Kidney (tissue), 13 donors: ENCODE measurements at regions not wholly inside any gene's neighbourhood (a gene's known extent, or its start where the extent isn't known, plus 50 kb on each side); places are given as distances from the start of the nearest gene placed in this dataset.
"Not testable (repeated sequence)": the region's sequence is repeated elsewhere in the genome, so short reads cannot be mapped to it uniquely, and the experiment has no call there.

ENCODE experiments used
- DNase-seq, 5 donors: peaks; one replicate each; pipeline ENCODE4 v3.0.0-alpha.2; 2013 to 2020
- FAIRE-seq: peaks from 2 replicates; lab custom pipeline; 2012; peaks lifted over from hg19 to GRCh38; lab: Jason Lieb, UNC
- H3K27ac ChIP-seq, 2 donors: one replicate each; pipeline ENCODE4 v1.7.0; 2013; ENCODE audit warnings: low read depth in 2 of 2, low read length in 2 of 2, inconsistent platforms in 1 of 2
- H3K27me3 ChIP-seq: one replicate; pipeline ENCODE4 v1.7.1; 2013; ENCODE audit warnings: low read length, inconsistent platforms; ENCODE audit not compliant: control insufficient read depth, insufficient read depth
- H3K36me3 ChIP-seq, 3 donors: one replicate each; pipeline versions ENCODE4 v1.7.0 to v1.7.1; 2013; ENCODE audit warnings: low read length in 3 of 3, control low read depth in 1 of 3, inconsistent platforms in 1 of 3; ENCODE audit not compliant: insufficient read depth in 3 of 3, control insufficient read depth in 2 of 3
- H3K4me1 ChIP-seq, 3 donors: one replicate each; pipeline versions ENCODE4 v1.7.0 to v1.7.1; 2013; ENCODE audit warnings: low read length in 3 of 3, inconsistent platforms in 1 of 3, low read depth in 1 of 3; ENCODE audit not compliant: control insufficient read depth in 2 of 3, insufficient read depth in 2 of 3
- H3K4me3 ChIP-seq, 3 donors: one replicate each; pipeline versions ENCODE4 v1.7.0 to v1.8.1; 2013; ENCODE audit warnings: low read length in 3 of 3, control low read depth in 1 of 3, inconsistent platforms in 1 of 3
- H3K9ac ChIP-seq, 3 donors: one replicate each; pipeline versions ENCODE4 v1.7.0 to v1.7.1; 2013; ENCODE audit warnings: low read length in 3 of 3, control low read depth in 1 of 3, inconsistent platforms in 1 of 3
- H3K9me3 ChIP-seq, 3 donors: one replicate each; pipeline versions ENCODE4 v1.7.0 to v1.7.1; 2013; ENCODE audit warnings: low read length in 3 of 3, control low read depth in 1 of 3, inconsistent platforms in 1 of 3; ENCODE audit not compliant: control insufficient read depth in 2 of 3, insufficient read depth in 1 of 3
- CTCF ChIP-seq: IDR thresholded peaks from 3 replicates; pipeline ENCODE4 v1.5.1; 2012; ENCODE audit warnings: mild to moderate bottlenecking, moderate library complexity, borderline replicate concordance; ENCODE audit not compliant: insufficient read depth; ENCODE audit errors: extremely low read depth
- intact Hi-C: fragments of 100-400 bp; cut with DNase I; formaldehyde crosslinking; loops from one replicate; pipeline ENCODE4 v1.11.1; 2022
- donor health status: control.
- donor health status: control.
- donor health status: control.
- donor health status: control.
- donor health status: control.
- donor health status: DM: yes; HTN: yes; CAD: no.
- donor health status: Normal renal cell carcinoma (clear cell type).

DNA sequence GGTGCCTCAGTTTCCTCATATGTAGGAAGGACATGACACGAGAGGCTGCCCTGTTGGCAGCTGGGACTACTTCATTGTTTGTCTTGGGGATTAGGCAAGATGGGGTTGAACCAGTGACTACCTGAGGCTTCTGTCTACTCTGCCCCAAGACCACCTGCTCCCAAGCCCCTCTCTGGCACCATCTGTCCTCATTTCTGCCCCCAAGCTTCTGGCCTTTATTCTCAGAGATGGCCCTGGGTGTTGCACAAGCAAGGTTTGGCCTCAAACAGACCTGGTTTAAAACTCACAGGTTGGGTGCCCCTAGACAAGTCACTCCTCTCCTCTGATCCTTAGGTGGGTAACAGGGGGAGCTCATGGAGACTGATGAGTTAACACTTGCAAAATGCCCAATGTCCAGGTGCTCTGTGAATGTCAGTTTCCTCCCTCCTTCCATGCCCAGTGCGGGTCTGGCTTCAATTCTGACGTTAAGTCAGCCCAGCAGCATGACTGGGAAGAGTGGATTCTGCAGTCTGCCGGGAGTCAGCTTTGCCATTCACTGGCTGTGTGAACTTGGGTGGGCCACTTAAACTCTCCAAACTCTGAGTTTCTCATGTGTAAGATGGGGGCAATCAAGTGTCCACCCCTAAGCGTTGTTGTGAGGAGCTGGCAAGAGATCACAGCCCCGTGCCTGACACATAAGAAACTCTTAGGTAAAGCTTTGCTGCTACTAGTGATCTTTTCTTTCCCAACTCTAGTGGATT lies 84.5 kb upstream of the TOX2 start:
- H3K9me3 ChIP-seq: peaks cover 0 to 2% (median 0%) of the 10 kb centered on the region in 3 donors
- H3K36me3 ChIP-seq: no peaks in the 10 kb centered on the region
- no peaks in the 10 kb centered on the region for H3K27me3 ChIP-seq
- H3K4me1 ChIP-seq: no peaks in the 10 kb centered on the region
- FAIRE-seq (no peak), DNase-seq (no peak)
- no peak overlapping the region for H3K9ac ChIP-seq
- intact Hi-C loops: no loop called here
- TF ChIP-seq CTCF: no peak
- H3K27ac ChIP-seq: no peak overlapping the region
- H3K4me3 ChIP-seq: no peak overlapping the region

GRCh38 chr20:43827940-43828562 lies 86.6 kb upstream of the TOX2 start:
- H3K27ac ChIP-seq: no peak overlapping the region
- no peak for FAIRE-seq
- H3K27me3 ChIP-seq: no peaks in the 10 kb centered on the region
- TF ChIP-seq CTCF: no peak
- no peaks in the 10 kb centered on the region for H3K4me1 ChIP-seq
- no peak for DNase-seq
- no peak overlapping the region for H3K4me3 ChIP-seq
- peaks cover 0 to 2% (median 0%) of the 10 kb centered on the region in 3 donors for H3K9me3 ChIP-seq
- H3K9ac ChIP-seq: no peak overlapping the region
- intact Hi-C loops: no loop called here
- H3K36me3 ChIP-seq: no peaks in the 10 kb centered on the region

DNA sequence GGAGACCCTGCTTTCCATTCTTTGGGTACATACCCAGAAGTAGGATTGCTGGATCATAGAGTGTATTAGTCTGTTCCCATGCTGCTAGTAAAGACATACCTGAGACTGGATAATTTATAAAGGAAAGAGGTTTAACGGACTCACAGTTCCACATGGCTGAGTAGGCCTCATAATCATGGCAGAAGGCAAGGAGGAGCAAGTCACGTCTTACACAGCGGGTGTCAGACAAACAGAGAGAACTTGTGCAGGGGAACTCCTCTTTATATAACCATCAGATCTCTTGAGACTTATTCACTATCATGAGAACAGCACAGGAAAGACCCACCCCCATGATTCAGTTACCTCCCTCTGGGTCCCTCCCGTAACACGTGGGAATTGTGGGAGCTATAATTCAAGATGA lies 87.7 kb upstream of the TOX2 start:
- H3K9ac ChIP-seq, FAIRE-seq: not testable (repeated sequence)

DNA sequence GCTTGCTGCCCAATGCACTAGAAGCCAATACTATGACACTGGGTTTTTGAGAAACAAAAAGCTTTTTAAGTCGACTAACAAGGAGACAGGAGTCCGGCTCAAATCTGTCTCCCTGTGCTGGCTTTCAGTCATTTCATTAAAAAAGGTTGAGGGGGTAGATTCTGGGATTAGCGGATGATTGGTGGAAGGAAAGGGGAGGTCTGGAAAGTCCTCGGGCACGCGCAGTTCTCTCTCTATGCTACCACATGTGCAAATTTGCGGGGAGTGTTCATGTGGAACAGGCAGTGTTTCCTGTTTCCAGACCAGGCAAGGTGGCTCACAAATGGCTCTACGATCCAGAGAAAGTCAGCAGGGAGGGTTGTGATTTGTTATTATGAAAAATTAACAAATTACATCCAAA lies 89.1 kb upstream of the TOX2 start:
- DNase-seq: peak in 2 of 5 donors; percentile 10 to 21
- intact Hi-C loops: no loop called here
- H3K36me3 ChIP-seq: no peaks in the 10 kb centered on the region
- no peaks in the 10 kb centered on the region for H3K4me1 ChIP-seq
- peaks cover 0 to under 1% (median 0%) of the 10 kb centered on the region in 3 donors for H3K9me3 ChIP-seq
- H3K27me3 ChIP-seq: no peaks in the 10 kb centered on the region
- no peak overlapping the region for H3K9ac ChIP-seq
- no peak overlapping the region for H3K27ac ChIP-seq
- no peak overlapping the region for H3K4me3 ChIP-seq
- no peak for TF ChIP-seq CTCF
- no peak for FAIRE-seq

More for the DNA sequence above, 87.7 kb upstream of the TOX2 start:
- H3K27me3 ChIP-seq, DNase-seq, H3K4me1 ChIP-seq, intact Hi-C loops, H3K27ac ChIP-seq, H3K4me3 ChIP-seq, H3K36me3 ChIP-seq, H3K9me3 ChIP-seq: not testable (repeated sequence)
